C4-2B (cell line): ENCODE measurements at regions not wholly inside any gene's neighbourhood (a gene's known extent, or its start where the extent isn't known, plus 50 kb on each side); places are given as distances from the start of the nearest gene placed in this dataset.

Experiments
- CTCF ChIP-seq: fragments of 450-650 bp; conservative IDR thresholded peaks from 2 replicates; pipeline ENCODE4 v1.5.1; 2017; ENCODE audit warnings: mild to moderate bottlenecking
- ZFX ChIP-seq: fragments of 450-650 bp; IDR thresholded peaks from 2 replicates; pipeline ENCODE4 v1.6.1; 2017

GRCh38 chr2:129760669-129761068 is 218.8 kb upstream of the RAB6C start:
- TF ChIP-seq CTCF (no peak), ZFX (no peak)
